ENCODE measurements at regions not wholly inside any gene's neighbourhood (a gene's known extent, or its start where the extent isn't known, plus 50 kb on each side); places are given as distances from the start of the nearest gene placed in this dataset.
A peak's percentile ranks its signal among the peaks of the same experiment; 100 is the strongest.

- no peak for DNase-seq
Measured at GRCh38 chr4:176843710-176844109, 51.0 kb upstream of the VEGFC start.

- DNase-seq, result no peak
Measured at GRCh38 chr4:176844448-176844847, 51.7 kb upstream of the VEGFC start.

- DNase-seq, result no peak
Measured at GRCh38 chr4:176845636-176846035, 52.9 kb upstream of the VEGFC start.

- DNase-seq, result no peak
Measured at GRCh38 chr4:176849076-176849475, 56.4 kb upstream of the VEGFC start.

- no peak for DNase-seq
Measured at GRCh38 chr4:176850436-176850835, 57.7 kb upstream of the VEGFC start.

GRCh38 chr4:176856421-176856820 is 63.7 kb upstream of the VEGFC start:
- no peak for DNase-seq

- no peak for DNase-seq
Measured at GRCh38 chr4:176858839-176859238, 66.1 kb upstream of the VEGFC start.

- no peak for DNase-seq
Measured at GRCh38 chr4:176864238-176864637, 71.5 kb upstream of the VEGFC start.

GRCh38 chr4:176868676-176869075 is 76.0 kb upstream of the VEGFC start:
- no peak for DNase-seq

- no peak for DNase-seq
Measured at GRCh38 chr4:176872461-176872860, 79.7 kb upstream of the VEGFC start.

GRCh38 chr4:176874721-176875445 is 82.2 kb upstream of the VEGFC start:
- DNase-seq, result no peak

- no peak for DNase-seq
Measured at GRCh38 chr4:176875446-176875930, 82.8 kb upstream of the VEGFC start.

GRCh38 chr4:176879380-176880116 is 86.8 kb upstream of the VEGFC start:
- DNase-seq, result no peak

GRCh38 chr4:176882206-176882605 is 89.5 kb upstream of the VEGFC start:
- DNase-seq, result no peak

- DNase-seq, result no peak
Measured at GRCh38 chr4:176883108-176883550, 90.4 kb upstream of the VEGFC start.

GRCh38 chr4:176883681-176884418 is 91.1 kb upstream of the VEGFC start:
- no peak for DNase-seq

GRCh38 chr4:176885224-176885623 is 92.5 kb upstream of the VEGFC start:
- no peak for DNase-seq

GRCh38 chr4:176886135-176886534 is 93.4 kb upstream of the VEGFC start:
- no peak for DNase-seq

GRCh38 chr4:176889776-176890175 is 97.1 kb upstream of the VEGFC start:
- DNase-seq, result no peak

GRCh38 chr4:176894498-176894897 is 101.8 kb upstream of the VEGFC start:
- DNase-seq, result no peak

- peak; percentile 5 for DNase-seq
Measured at GRCh38 chr4:176896211-176896610, 103.5 kb upstream of the VEGFC start.

GRCh38 chr4:176897226-176897625 is 104.5 kb upstream of the VEGFC start:
- DNase-seq, result no peak

GRCh38 chr4:176898791-176899190 is 106.1 kb upstream of the VEGFC start:
- no peak for DNase-seq
